ENCODE measurements at regions not wholly inside any gene's neighbourhood (a gene's known extent, or its start where the extent isn't known, plus 50 kb on each side); places are given as distances from the start of the nearest gene placed in this dataset.

DNA sequence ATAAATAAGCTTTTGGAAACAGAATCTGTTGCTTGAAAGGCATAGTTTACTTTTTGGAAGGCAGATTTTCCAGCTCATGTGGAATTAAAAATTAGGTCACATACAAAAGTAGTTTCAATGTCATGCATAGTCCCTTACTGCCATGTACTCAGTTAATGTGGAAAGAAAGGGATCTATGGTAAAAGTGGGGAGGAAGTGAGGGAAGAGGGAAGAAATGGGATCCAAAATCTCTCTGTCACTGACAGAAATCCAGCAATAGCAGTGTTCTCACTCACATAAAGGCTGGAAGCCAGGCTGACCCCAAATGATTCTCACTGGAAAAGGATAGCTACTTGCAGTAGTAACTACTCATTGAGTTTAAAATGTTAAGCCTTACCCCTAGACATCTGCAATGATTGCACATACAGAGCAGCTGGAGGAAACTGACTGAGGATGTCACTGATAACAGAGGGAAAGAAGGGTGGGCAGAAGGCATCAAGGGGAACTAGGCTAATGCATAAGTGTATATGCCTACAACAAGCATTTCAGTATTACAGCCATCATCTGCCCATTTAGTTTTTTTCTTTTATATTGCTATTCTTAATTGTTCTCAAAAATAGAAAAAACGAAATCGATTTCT is 445.6 kb downstream of the FAT4 start:
- Histone ChIP-seq H3K9me3 (ENCODE audit: low read length) (no peaks in the 10 kb centered on the region), H3K27ac (ENCODE audit: extremely low read length, insufficient read depth, low read length) (no peak overlapping the region), H3K79me2 (ENCODE audit: insufficient read depth, low read length) (no peaks in the 10 kb centered on the region), H3K36me3 (replicated peaks in 1 of 2; ENCODE audit: control insufficient read depth in 1 of 2, insufficient read depth in 2 of 2, low read length in 2 of 2) (no peaks in the 10 kb centered on the region), H3K4me3 (replicated peaks in 1 of 3; ENCODE audit: insufficient read depth in 1 of 3, low read depth in 2 of 3, low read length in 3 of 3) (no peak overlapping the region), H2AFZ (ENCODE audit: low read length) (no peak overlapping the region), H3K4me2 (ENCODE audit: low read depth, low read length) (no peak overlapping the region), H3K27me3 (ENCODE audit: control insufficient read depth in 1 of 2, insufficient read depth in 2 of 2, low read length in 2 of 2) (no peaks in the 10 kb centered on the region), H3K9ac (ENCODE audit: insufficient read depth, low read depth, low read length) (no peak overlapping the region), H4K20me1 (ENCODE audit: insufficient read depth, low read length) (no peaks in the 10 kb centered on the region), H3K4me1 (ENCODE audit: insufficient read depth, low read length) (no peaks in the 10 kb centered on the region)
- DNase-seq (ENCODE audit: low spot score) (no peak), FAIRE-seq (no peak), ATAC-seq (no peak)
- 0% methylated on average over 2 of the region's 2 CpGs for WGBS (ENCODE audit: low lambda C conversion rate)
- intact Hi-C loops (cut with micrococcal nuclease; ENCODE audit: unreplicated experiment) = loop anchor here (5.0 kb wide), 1 partner anchor 1642 kb away; no protein-coding TSS in a partner anchor
- ChIA-PET POLR2A (no interaction called here), CTCF (ENCODE audit: low intra/inter-chr PET ratio, low total read pairs) (no interaction called here)
- in situ Hi-C loops (cut with HindIII; ENCODE audit: extremely low pct_ligation_motif_present, low pct_unique_long_range_greater_than_20kb) = no loop called here
- TF ChIP-seq PRDM10 (CRISPR knock-in tag; IDR thresholded peaks at IDR 0.05; ENCODE audit: low read depth) = no peak
- no peak for TF ChIP-seq ZNF780A (CRISPR knock-in tag; IDR thresholded peaks at IDR 0.05)
- no peak for TF ChIP-seq MED1 (CRISPR knock-in tag; IDR thresholded peaks at IDR 0.05)
- no peak for TF ChIP-seq TBX2 (CRISPR knock-in tag; IDR thresholded peaks at IDR 0.05; ENCODE audit: borderline replicate concordance)
- TF ChIP-seq, protein P1, sequence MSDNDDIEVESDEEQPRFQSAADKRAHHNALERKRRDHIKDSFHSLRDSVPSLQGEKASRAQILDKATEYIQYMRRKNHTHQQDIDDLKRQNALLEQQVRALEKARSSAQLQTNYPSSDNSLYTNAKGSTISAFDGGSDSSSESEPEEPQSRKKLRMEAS (IDR thresholded peaks at IDR 0.05) = no peak
- TF ChIP-seq CEBPB (IDR thresholded peaks at IDR 0.05; ENCODE audit: borderline replicate concordance, low read depth, low read length) = no peak
- no peak for TF ChIP-seq DPF2 (CRISPR knock-in tag; IDR thresholded peaks at IDR 0.05; ENCODE audit: borderline replicate concordance, low read depth)
- no peak for TF ChIP-seq GFI1 (CRISPR knock-in tag; IDR thresholded peaks at IDR 0.05; ENCODE audit: borderline replicate concordance)
- no peak for TF ChIP-seq ZNF766 (CRISPR knock-in tag; IDR thresholded peaks at IDR 0.05; ENCODE audit: borderline replicate concordance)
- TF ChIP-seq SUZ12 (IDR thresholded peaks at IDR 0.05; ENCODE audit: low read depth, low read length) = no peak
- no peak for TF ChIP-seq BORCS8-MEF2B (CRISPR knock-in tag; IDR thresholded peaks at IDR 0.05)
- no peak for TF ChIP-seq SP5 (CRISPR knock-in tag; IDR thresholded peaks at IDR 0.05; ENCODE audit: borderline replicate concordance, low read depth)
- no peak for TF ChIP-seq ZNF710 (CRISPR knock-in tag; IDR thresholded peaks at IDR 0.05; ENCODE audit: borderline replicate concordance)
- TF ChIP-seq ZNF720 (CRISPR knock-in tag; IDR thresholded peaks at IDR 0.05) = no peak
- no peak for TF ChIP-seq GPN1 (CRISPR knock-in tag; IDR thresholded peaks at IDR 0.05; ENCODE audit: borderline replicate concordance)
- TF ChIP-seq U2AF1 (optimal IDR thresholded peaks at IDR 0.05; ENCODE audit: low read depth, low read length) = no peak
- no TSS peak for BruUV-seq (replicated peaks)
